AG09319 (cell line): ENCODE measurements at regions not wholly inside any gene's neighbourhood (a gene's known extent, or its start where the extent isn't known, plus 50 kb on each side); places are given as distances from the start of the nearest gene placed in this dataset.

ENCODE experiments used
- DNase-seq: peaks from one replicate; pipeline ENCODE4 v3.0.0-alpha.2; 2010; ENCODE audit warnings: low read depth; ENCODE audit errors: extremely low read depth
- TF ChIP-seq, protein P1 (sequence below): IDR thresholded peaks from 2 replicates; pipeline ENCODE4 v1.5.1; 2011; ENCODE audit warnings: low read depth, mild to moderate bottlenecking, inconsistent platforms, low read length, moderate library complexity

- no peak for DNase-seq
- TF ChIP-seq, protein P1, sequence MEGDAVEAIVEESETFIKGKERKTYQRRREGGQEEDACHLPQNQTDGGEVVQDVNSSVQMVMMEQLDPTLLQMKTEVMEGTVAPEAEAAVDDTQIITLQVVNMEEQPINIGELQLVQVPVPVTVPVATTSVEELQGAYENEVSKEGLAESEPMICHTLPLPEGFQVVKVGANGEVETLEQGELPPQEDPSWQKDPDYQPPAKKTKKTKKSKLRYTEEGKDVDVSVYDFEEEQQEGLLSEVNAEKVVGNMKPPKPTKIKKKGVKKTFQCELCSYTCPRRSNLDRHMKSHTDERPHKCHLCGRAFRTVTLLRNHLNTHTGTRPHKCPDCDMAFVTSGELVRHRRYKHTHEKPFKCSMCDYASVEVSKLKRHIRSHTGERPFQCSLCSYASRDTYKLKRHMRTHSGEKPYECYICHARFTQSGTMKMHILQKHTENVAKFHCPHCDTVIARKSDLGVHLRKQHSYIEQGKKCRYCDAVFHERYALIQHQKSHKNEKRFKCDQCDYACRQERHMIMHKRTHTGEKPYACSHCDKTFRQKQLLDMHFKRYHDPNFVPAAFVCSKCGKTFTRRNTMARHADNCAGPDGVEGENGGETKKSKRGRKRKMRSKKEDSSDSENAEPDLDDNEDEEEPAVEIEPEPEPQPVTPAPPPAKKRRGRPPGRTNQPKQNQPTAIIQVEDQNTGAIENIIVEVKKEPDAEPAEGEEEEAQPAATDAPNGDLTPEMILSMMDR: no peak
Measured at GRCh38 chr5:120790339-120790738, 326.2 kb downstream of the PRR16 start.

DNA sequence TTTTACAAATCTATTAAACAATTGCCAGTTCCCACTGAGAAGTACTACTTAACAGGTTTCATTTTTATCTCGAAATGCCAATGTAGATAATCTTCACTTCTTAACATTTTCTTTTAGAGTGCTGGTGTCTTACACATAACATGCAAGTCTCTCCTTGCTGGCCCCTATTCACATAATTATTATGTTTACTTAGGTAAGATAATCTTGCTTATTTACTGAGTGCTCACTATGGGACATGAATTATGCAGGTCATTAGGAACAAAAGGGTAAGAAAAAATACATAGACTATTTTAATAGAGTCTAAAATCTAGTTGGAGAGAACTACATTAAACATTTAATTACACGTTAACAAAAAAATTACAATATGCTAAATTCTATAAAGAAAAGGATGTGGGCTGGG, 328.4 kb downstream of the PRR16 start:
- no peak for DNase-seq
- TF ChIP-seq, protein P1: no peak

DNA sequence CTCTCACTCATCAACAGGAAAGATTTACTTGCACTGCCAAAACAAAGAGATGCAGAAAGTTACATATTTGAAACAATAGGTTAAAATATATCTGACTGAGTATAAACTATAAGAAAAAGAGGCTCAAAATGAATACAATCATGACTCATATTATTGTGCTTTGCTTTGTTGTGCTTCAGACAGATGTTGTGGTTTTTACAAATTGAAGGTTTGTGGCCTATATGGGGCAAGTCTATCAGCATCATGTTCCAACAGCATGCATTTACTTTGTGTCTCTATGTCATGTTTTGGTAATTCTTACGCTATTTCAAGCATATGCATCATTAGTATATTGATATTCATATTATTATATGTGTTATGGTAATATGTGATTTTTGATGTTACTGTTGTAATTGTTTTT, 330.0 kb downstream of the PRR16 start:
- TF ChIP-seq, protein P1: no peak
- DNase-seq: no peak

GRCh38 chr5:120803282-120803681, 339.2 kb downstream of the PRR16 start:
- TF ChIP-seq, protein P1: peak; percentile 17
- no peak for DNase-seq

DNA sequence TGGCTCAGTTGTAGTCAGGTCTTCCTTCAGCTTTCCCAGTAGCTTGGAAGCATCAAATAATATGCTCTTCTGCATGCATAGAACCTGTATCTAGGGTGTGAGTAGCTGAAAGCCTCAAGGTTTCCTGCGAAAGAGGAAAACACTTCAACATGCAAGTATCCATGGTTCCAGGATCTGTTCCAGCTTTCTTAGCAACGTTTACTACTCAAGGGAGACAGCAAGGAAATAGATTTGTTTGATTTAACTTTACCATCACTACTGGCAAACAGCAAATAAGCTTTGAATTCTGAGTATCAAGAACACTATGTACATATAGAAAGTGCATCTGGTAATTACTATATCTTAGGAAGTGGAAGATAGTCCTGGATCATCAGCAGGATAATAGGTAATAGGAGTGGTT, 341.0 kb downstream of the PRR16 start:
- DNase-seq: no peak
- TF ChIP-seq, protein P1: no peak

DNA sequence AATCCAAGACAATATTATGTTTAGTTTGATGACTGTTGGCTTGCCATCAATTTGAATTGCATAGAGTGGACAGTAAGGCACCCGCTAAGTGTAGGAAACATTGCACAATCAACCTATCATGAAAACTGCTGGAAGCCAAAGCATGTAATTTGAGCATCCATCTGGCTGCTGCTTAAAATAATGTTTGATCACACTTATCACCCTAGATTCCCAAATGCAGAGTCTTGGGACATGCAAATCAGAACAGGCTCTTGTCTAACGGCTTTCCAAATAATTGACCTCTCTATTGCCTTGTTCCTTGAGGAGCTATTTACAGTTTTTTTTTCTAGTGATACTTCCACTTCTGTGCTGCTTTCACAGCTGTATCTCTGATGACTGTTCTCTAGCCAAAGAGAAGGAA, 342.1 kb downstream of the PRR16 start:
- DNase-seq: peak; percentile 11
- TF ChIP-seq, protein P1: no peak

DNA sequence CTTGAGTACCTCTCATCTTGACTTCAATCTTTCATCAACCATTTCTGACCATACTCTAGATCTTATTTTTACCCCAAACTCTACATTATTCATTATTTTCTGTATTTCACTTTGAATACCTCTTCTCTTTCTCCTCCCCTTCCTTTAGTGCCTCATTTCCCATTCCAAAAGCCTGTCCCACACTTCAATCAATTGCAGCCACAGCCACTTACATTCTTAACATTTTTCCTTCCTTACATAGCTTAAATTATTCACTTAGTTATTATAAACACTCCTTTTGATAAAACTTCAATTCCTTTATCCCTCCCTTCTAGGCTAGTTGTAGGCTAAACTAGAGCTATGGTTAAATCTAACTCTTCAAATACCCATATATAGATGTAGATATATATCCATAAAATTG, 344.0 kb downstream of the PRR16 start:
- DNase-seq: no peak
- TF ChIP-seq, protein P1: no peak

DNA sequence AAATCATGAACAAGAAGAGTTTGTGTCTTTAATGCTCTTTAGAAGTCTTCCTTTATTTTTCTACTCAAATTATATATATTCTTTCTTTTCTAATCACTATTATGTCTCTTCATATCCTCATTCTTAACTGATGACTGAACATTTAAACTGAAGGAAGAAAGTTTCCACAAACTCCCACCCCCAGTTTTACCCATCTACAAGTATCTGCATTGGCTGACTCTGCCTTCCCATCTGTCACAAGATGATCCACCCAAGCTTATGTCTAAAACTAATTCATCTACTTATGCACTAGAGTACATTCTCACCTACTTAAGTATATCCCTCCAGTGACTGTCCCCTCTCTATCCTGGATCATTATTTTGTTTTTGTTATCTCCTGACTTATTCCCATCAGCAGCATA, 344.5 kb downstream of the PRR16 start:
- no peak for DNase-seq
- TF ChIP-seq, protein P1: no peak
